ENCODE measurements at regions not wholly inside any gene's neighbourhood (a gene's known extent, or its start where the extent isn't known, plus 50 kb on each side); places are given as distances from the start of the nearest gene placed in this dataset.

DNA sequence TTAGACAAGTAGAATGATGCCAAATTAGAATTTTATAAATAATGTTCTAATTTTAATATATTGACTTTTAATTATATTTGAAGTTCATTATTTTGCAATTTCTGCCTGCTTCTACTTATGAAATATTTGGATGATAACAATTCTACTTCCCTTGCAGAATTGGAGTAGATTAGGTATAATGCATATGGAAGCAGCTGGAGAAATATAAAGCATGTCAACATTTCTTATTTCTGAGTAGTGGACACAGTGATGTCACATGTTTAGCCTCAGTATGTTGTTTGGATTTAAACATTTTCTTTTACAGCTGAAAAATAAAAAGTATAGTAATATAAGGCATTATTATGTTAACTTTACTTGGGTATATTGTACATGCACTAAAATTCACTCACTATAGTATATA is 344.2 kb upstream of the E2F7 start:
- in situ Hi-C loops (cut with HindIII; ENCODE audit: low pct_unique_long_range_greater_than_20kb, low sequenced_read_pairs), result no loop called here
- H3K27ac ChIP-seq (ENCODE audit: low read length), result no peak overlapping the region
- H3K4me1 ChIP-seq (ENCODE audit: control insufficient read depth, insufficient read depth, low read length), result no peaks in the 10 kb centered on the region
- no peaks in the 10 kb centered on the region for H3K36me3 ChIP-seq (ENCODE audit: control insufficient read depth, insufficient read depth, low read length)
- H3K9me3 ChIP-seq (ENCODE audit: control insufficient read depth, insufficient read depth, low read depth, low read length), result no peaks in the 10 kb centered on the region
- POLR2A ChIA-PET, result no interaction called here
- DNase-seq (ENCODE audit: low read depth, low spot score), result no peak
- no peak for ATAC-seq
- TF ChIP-seq CTCF (IDR thresholded peaks at IDR 0.05), result no peak
- no peak for TF ChIP-seq SIN3A (IDR thresholded peaks at IDR 0.05; ENCODE audit: borderline replicate concordance, insufficient read depth, low read depth, low read length)
- TF ChIP-seq, protein P1, sequence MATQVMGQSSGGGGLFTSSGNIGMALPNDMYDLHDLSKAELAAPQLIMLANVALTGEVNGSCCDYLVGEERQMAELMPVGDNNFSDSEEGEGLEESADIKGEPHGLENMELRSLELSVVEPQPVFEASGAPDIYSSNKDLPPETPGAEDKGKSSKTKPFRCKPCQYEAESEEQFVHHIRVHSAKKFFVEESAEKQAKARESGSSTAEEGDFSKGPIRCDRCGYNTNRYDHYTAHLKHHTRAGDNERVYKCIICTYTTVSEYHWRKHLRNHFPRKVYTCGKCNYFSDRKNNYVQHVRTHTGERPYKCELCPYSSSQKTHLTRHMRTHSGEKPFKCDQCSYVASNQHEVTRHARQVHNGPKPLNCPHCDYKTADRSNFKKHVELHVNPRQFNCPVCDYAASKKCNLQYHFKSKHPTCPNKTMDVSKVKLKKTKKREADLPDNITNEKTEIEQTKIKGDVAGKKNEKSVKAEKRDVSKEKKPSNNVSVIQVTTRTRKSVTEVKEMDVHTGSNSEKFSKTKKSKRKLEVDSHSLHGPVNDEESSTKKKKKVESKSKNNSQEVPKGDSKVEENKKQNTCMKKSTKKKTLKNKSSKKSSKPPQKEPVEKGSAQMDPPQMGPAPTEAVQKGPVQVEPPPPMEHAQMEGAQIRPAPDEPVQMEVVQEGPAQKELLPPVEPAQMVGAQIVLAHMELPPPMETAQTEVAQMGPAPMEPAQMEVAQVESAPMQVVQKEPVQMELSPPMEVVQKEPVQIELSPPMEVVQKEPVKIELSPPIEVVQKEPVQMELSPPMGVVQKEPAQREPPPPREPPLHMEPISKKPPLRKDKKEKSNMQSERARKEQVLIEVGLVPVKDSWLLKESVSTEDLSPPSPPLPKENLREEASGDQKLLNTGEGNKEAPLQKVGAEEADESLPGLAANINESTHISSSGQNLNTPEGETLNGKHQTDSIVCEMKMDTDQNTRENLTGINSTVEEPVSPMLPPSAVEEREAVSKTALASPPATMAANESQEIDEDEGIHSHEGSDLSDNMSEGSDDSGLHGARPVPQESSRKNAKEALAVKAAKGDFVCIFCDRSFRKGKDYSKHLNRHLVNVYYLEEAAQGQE (IDR thresholded peaks at IDR 0.05; ENCODE audit: insufficient read depth in 1 of 2, low read depth in 2 of 2, low read length in 1 of 2), result no peak
- TF ChIP-seq POLR2AphosphoS5 (IDR thresholded peaks at IDR 0.05; ENCODE audit: low read depth, low read length), result no peak
- no peak for TF ChIP-seq TCF7L2 (IDR thresholded peaks at IDR 0.05; ENCODE audit: low read depth, low read length)
- no peak overlapping the region for H3K4me3 ChIP-seq (ENCODE audit: low read depth in 2 of 2, low read length in 2 of 2)
- intact Hi-C loops (cut with micrococcal nuclease; ENCODE audit: unreplicated experiment), result no loop called here
- H3K27me3 ChIP-seq (ENCODE audit: control insufficient read depth, insufficient read depth, low read length), result no peaks in the 10 kb centered on the region
- CTCF ChIA-PET, result no interaction called here
- BruUV-seq (replicated peaks), result no TSS peak

GRCh38 chr12:77407931-77408330 is 342.6 kb upstream of the E2F7 start:
- no peak for ATAC-seq
- Histone ChIP-seq H3K27ac (ENCODE audit: low read length) (no peak overlapping the region), H3K4me3 (ENCODE audit: low read depth in 2 of 2, low read length in 2 of 2) (no peak overlapping the region), H3K27me3 (ENCODE audit: control insufficient read depth, insufficient read depth, low read length) (no peaks in the 10 kb centered on the region), H3K4me1 (ENCODE audit: control insufficient read depth, insufficient read depth, low read length) (no peaks in the 10 kb centered on the region), H3K9me3 (ENCODE audit: control insufficient read depth, insufficient read depth, low read depth, low read length) (no peaks in the 10 kb centered on the region), H3K36me3 (ENCODE audit: control insufficient read depth, insufficient read depth, low read length) (no peaks in the 10 kb centered on the region)
- ChIA-PET POLR2A (no interaction called here), CTCF (interaction anchor here (0.7 kb wide), 1 partner anchor 252 kb away, joined by 5 read pairs; no protein-coding TSS in a partner anchor)
- in situ Hi-C loops (cut with HindIII; ENCODE audit: low pct_unique_long_range_greater_than_20kb, low sequenced_read_pairs) (no loop called here), intact Hi-C loops (cut with micrococcal nuclease; ENCODE audit: unreplicated experiment) (no loop called here)
- DNase-seq (ENCODE audit: low read depth, low spot score), result no peak
- TF ChIP-seq CTCF (IDR thresholded peaks at IDR 0.05), result no peak
- TF ChIP-seq SIN3A (IDR thresholded peaks at IDR 0.05; ENCODE audit: borderline replicate concordance, insufficient read depth, low read depth, low read length), result no peak
- no peak for TF ChIP-seq POLR2AphosphoS5 (IDR thresholded peaks at IDR 0.05; ENCODE audit: low read depth, low read length)
- TF ChIP-seq, protein P1 (IDR thresholded peaks at IDR 0.05; ENCODE audit: insufficient read depth in 1 of 2, low read depth in 2 of 2, low read length in 1 of 2), result no peak
- TF ChIP-seq TCF7L2 (IDR thresholded peaks at IDR 0.05; ENCODE audit: low read depth, low read length), result no peak
- no TSS peak for BruUV-seq (replicated peaks)

All from Panc1 (cell line).